Memory B cell (primary cell): ENCODE measurements at regions not wholly inside any gene's neighbourhood (a gene's known extent, or its start where the extent isn't known, plus 50 kb on each side); places are given as distances from the start of the nearest gene placed in this dataset.
A peak's percentile ranks its signal among the peaks of the same experiment; 100 is the strongest.
"Not testable (repeated sequence)": the region's sequence is repeated elsewhere in the genome, so short reads cannot be mapped to it uniquely, and the experiment has no call there.

ENCODE experiments used
- ATAC-seq: fragments of 150-1000 bp; cut with Tn5 transposase; 2 replicates; pipeline ENCODE4 v1.10.0; 2021; ENCODE audit warnings: low read depth, mild to moderate bottlenecking, moderate library complexity
- DNase-seq, 2 donors: peaks; one replicate each; pipeline ENCODE4 v3.0.0; 2022; ENCODE audit warnings: low spot score in 2 of 2
- H3K27ac Mint-ChIP-seq: one replicate; pipeline ENCODE4 v1.8.0; 2022; ENCODE audit warnings: mild to moderate bottlenecking, moderate library complexity, mixed read lengths
- H3K27me3 Mint-ChIP-seq: one replicate; pipeline ENCODE4 v1.8.0; 2022; ENCODE audit warnings: mixed read lengths
- H3K36me3 Mint-ChIP-seq: one replicate; pipeline ENCODE4 v1.8.0; 2022; ENCODE audit warnings: mild to moderate bottlenecking, mixed read lengths
- H3K4me1 Mint-ChIP-seq: one replicate; pipeline ENCODE4 v1.8.0; 2022; ENCODE audit warnings: mixed read lengths
- H3K4me3 Mint-ChIP-seq: one replicate; pipeline ENCODE4 v1.8.0; 2022; ENCODE audit warnings: mild to moderate bottlenecking, moderate library complexity, mixed read lengths
- H3K9me3 Mint-ChIP-seq: one replicate; pipeline ENCODE4 v1.8.0; 2022; ENCODE audit warnings: mixed read lengths

DNA sequence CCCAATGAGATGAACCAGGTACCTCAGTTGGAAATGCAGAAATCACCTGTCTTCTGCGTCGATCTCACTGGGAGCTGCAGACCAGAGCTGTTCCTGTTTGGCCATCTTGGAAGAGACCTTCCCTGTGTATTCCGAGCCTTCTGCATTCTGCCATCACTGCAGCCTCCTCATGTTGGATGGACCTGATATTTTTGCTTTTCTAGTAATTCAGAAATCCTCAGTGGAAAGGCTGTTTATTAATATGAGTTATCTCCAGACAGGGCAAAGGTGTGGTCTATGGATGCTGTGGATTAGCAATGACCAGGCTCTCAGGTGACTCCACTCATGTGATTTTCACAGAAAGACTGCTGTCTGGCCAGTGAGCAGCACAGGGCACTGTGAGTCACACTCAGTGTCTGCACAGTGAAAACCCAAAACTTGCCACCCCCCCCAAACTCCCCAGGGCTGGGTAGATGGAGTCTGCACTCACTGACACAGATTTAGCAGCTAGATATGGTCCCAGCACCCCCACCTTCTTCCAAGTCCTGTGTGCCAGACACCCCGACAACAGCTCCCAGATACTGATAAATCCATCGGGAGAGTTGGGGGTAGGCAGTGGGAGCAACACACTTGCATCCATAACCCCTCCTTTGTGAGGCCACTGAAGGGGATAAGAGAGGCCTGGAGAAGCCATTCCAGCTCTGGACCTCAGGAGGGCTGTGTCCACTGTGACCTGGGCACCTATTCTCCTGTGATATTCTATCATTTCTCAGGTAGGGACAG lies 75.2 kb upstream of the TOP3B start:
- H3K4me1 Mint-ChIP-seq = peaks cover 26% of the 10 kb centered on the region
- H3K4me3 Mint-ChIP-seq = no peak overlapping the region
- DNase-seq (no peak), ATAC-seq (no peak)
- no peak overlapping the region for H3K27ac Mint-ChIP-seq
- H3K27me3 Mint-ChIP-seq = no peaks in the 10 kb centered on the region
- H3K36me3 Mint-ChIP-seq = peaks cover 1% of the 10 kb centered on the region
- peaks cover 1% of the 10 kb centered on the region for H3K9me3 Mint-ChIP-seq

DNA sequence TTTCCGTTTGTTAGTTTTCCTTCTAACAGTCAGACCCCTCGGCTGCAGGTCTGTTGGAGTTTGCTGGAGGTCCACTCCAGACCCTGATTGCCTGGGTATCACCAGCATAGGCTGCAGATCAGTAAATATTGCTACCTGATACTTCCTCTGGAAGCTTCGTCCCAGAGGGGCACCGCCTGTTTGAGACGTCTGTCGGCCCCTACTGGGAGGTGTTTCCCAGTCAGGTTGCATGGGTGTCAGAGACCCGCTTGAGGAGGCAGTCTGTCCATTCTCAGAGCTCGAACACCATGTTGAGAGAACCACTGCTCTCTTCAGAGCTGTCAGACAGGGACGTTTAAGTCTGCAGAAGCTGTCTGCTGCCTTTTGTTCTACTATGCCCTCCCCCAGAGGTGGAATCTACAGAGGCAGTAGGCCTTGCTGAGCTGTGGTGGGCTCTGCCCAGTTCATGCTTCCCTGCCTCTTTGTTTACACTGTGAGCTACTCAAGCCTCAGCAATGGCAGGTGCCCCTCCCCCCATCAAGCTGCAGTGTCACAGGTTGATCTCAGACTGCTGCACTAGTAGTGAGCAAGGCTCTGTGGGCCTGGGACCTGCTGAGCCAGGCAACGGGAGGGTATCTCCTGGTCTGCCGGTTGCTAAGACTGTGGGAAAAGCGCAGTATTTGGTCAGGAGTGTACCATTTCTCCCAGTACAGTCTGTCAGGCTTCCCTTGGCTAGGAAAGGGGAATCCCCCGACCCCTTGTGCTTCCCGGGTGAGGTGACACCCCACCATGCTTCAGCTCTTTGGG lies 74.4 kb upstream of the TOP3B start:
- H3K9me3 Mint-ChIP-seq, DNase-seq, H3K27ac Mint-ChIP-seq, H3K27me3 Mint-ChIP-seq, H3K4me3 Mint-ChIP-seq, ATAC-seq, H3K36me3 Mint-ChIP-seq: not testable (repeated sequence)
- peaks cover 26% of the 10 kb centered on the region for H3K4me1 Mint-ChIP-seq

DNA sequence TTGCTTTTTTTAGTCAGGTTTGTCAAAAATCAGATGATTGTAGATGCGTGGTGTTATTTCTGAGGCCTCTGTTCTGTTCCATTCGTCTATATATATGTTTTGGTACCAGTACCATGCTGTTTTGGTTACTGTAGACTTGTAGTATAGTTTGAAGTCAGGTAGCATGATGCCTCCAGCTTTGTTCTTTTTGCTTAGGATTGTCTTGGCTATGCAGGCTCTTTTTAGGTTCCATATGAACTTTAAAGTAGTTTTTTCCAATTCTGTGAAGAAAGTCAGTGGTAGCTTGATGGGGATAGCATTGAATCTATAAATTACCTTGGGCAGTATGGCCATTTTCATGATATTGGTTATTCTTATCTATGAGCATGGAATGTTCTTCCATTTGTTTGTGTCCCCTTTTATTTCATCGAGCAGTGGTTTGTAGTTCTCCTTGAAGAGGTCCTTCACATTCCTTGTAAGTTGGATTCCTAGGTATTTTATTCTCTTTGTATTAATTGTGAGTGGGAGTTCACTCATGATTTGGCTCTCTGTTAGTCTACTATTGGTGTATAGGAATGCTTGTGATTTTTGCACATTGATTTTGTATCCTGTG lies 70.1 kb upstream of the TOP3B start:
- not testable (repeated sequence) for ATAC-seq, H3K27me3 Mint-ChIP-seq, H3K36me3 Mint-ChIP-seq

DNA sequence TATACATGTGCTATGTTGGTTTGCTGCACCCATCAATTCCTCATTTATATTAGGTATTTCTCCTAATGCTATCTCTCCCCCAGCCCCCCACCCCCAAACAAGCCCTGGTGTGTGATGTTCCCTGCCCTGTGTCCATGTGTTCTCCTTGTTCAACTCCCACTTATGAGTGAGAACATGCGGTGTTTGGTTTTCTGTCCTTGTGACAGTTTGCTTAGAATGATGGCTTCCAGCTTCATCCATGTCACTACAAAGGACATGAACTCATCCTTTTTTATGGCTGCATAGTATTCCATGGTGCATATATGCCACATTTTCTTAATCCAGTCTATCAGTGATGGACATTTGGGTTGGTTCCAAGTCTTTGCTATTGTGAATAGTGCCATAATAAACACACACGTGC lies 68.4 kb upstream of the TOP3B start:
- not testable (repeated sequence) for H3K36me3 Mint-ChIP-seq, H3K9me3 Mint-ChIP-seq, H3K27ac Mint-ChIP-seq, H3K27me3 Mint-ChIP-seq, DNase-seq, H3K4me3 Mint-ChIP-seq, ATAC-seq
- peaks cover 23% of the 10 kb centered on the region for H3K4me1 Mint-ChIP-seq

More for the DNA sequence above, 70.1 kb upstream of the TOP3B start:
- H3K9me3 Mint-ChIP-seq, H3K4me3 Mint-ChIP-seq, H3K4me1 Mint-ChIP-seq, H3K27ac Mint-ChIP-seq, DNase-seq: not testable (repeated sequence)

DNA sequence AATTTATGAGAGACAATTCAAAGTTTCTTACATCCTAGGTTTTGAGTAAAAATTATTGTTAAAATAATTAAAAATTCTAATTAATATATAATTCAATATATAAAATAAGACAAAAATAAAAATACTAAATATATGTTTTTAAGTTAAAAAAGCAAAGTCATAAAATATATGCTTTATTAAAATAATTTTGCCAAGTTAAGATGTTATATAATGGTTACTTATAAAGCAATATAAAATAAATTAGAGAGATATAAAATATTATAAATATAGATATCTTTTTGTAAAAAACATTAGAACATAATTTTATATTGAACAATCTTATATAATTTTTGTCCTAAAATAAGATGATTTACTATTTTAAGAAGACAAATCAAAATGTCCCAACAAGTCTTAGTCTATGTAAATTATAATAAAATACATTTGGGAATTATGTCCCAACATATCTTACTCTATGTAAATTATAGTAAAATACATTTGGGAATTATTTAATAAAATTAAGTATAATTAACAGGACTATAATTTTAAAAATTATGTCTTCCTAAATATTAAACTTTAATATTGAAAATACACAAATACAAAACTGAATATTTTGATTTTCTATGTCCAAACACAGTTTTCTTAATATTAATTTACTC lies 67.7 kb upstream of the TOP3B start:
- DNase-seq (no peak), ATAC-seq (no peak)
- H3K27ac Mint-ChIP-seq = no peak overlapping the region
- H3K9me3 Mint-ChIP-seq = no peaks in the 10 kb centered on the region
- H3K27me3 Mint-ChIP-seq = no peaks in the 10 kb centered on the region
- no peaks in the 10 kb centered on the region for H3K36me3 Mint-ChIP-seq
- H3K4me3 Mint-ChIP-seq = no peak overlapping the region
- peaks cover 29% of the 10 kb centered on the region for H3K4me1 Mint-ChIP-seq

DNA sequence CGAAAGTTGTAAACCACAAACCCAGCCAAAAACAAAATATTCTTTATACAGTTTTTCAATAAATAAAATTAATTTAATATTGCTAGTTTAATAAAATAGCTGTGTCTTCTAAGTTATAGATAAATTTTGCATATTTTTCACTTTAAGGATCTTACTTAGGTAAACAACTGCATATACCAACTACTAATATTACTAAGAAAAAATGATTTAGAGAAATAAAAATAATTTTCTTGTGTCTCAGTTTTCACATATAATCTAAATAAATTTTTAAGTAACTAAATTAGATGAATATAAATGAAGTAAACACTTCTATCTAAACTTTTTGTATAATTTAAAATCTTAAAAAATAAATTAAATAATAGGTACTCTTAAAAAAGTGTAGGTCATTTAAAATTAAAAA lies 67.1 kb upstream of the TOP3B start:
- no peaks in the 10 kb centered on the region for H3K9me3 Mint-ChIP-seq
- DNase-seq (no peak), ATAC-seq (no peak)
- no peaks in the 10 kb centered on the region for H3K36me3 Mint-ChIP-seq
- peaks cover 32% of the 10 kb centered on the region for H3K4me1 Mint-ChIP-seq
- no peak overlapping the region for H3K27ac Mint-ChIP-seq
- H3K4me3 Mint-ChIP-seq = no peak overlapping the region
- no peaks in the 10 kb centered on the region for H3K27me3 Mint-ChIP-seq

DNA sequence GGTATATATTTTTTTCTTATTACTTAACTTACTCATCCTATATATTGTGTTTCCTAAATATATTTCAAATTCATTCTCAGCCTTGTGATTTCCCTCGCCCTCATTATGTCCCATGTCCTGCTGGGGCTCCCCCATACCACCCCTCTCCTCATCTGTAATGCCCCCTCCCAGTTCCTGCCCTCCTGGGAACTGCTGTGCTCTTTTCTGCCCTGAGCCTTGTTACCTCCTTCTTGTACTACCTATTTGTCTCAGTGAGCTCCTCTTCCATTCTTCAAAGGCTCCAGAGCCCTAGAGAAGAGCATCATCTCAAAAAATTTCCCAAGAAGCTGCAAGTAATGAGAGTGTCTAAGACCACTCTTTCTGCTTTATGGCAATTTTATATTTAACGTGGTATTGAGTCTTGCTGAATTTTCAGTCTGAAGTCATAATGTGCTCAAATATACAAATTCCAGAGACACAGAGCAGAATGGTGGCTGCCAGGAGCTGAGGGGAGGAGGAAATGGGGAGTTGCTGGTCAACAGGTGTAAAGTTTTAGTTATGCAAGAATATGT lies 66.5 kb upstream of the TOP3B start:
- Mint-ChIP-seq H3K4me1 (peaks cover 37% of the 10 kb centered on the region), H3K36me3 (no peaks in the 10 kb centered on the region), H3K4me3 (no peak overlapping the region), H3K27ac (no peak overlapping the region), H3K27me3 (no peaks in the 10 kb centered on the region), H3K9me3 (no peaks in the 10 kb centered on the region)
- DNase-seq (no peak), ATAC-seq (no peak)

DNA sequence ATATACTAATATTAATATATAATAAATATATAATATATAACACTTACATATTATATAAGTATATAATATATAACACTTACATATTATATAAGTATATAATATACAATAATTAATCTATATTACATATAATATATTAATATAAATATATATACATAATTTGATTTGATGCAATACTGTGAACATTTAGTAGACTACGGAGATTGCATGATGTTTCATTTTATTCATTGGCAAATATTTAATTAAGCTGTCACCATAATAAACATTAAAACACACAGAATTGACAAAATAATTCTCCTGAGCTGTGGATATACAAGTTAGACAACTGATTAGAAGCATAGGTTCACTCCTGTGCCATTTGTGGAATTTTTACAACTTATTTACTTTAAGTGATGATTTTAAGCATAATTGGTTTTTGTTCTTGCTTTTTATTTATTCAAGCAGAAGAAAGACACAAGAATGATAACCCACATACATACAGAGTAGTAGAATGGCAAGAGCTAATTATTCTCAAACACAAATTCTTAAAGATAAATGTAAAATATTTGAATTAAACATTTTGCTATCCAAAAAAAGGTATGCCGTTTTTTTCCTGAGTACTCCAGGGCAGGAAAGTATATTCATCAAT lies 65.8 kb upstream of the TOP3B start:
- Mint-ChIP-seq H3K27ac (no peak overlapping the region), H3K9me3 (no peaks in the 10 kb centered on the region), H3K36me3 (no peaks in the 10 kb centered on the region), H3K27me3 (no peaks in the 10 kb centered on the region), H3K4me3 (no peak overlapping the region), H3K4me1 (peaks cover 38% of the 10 kb centered on the region)
- no peak for ATAC-seq
- no peak for DNase-seq

DNA sequence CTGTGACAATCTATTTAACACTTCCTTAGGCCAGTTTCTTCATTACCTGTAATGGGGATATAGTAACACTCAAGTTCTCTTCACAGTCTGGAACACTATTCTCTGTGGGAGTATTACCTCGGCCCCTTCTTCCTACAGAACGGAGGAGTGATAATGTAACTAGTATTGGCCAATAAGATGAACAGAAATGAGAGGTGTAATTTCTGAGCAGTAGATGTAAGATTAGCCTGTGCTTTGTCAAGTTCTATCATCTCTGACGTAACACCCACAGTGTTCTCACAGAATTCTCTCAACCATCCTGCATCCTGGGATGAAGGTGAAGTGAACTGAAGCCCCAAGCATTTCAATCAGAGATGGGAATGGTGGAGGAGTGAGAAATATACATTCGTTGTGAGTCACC lies 65.2 kb upstream of the TOP3B start:
- H3K4me1 Mint-ChIP-seq = peaks cover 42% of the 10 kb centered on the region
- H3K9me3 Mint-ChIP-seq = no peaks in the 10 kb centered on the region
- H3K27ac Mint-ChIP-seq = peak overlapping the region; percentile 39
- peak overlapping the region; percentile 62 for H3K4me3 Mint-ChIP-seq
- ATAC-seq (no peak), DNase-seq (no peak)
- no peaks in the 10 kb centered on the region for H3K27me3 Mint-ChIP-seq
- H3K36me3 Mint-ChIP-seq = no peaks in the 10 kb centered on the region

DNA sequence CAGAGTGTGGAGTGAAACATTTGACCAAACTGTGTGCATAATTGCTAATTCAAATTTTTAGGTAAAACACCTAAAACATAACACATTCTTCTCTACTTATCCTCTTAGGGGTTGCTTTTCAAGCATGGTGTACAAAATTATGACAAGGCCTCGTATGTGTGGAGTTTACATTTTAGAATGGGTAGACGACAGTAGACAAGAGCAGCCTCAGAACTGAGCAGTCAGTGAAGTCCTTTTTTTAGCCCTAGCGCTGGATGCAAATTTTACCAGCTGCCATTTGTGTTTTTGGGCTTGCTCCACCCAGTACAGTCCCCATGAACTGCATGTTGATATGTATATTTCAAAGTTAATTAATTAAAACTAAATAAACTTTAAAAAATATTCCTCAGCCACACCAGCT lies 64.7 kb upstream of the TOP3B start:
- Mint-ChIP-seq H3K4me1 (peaks cover 43% of the 10 kb centered on the region), H3K9me3 (no peaks in the 10 kb centered on the region), H3K27me3 (no peaks in the 10 kb centered on the region), H3K27ac (peak overlapping the region; percentile 39), H3K36me3 (no peaks in the 10 kb centered on the region), H3K4me3 (peak overlapping the region; percentile 62)
- ATAC-seq (no peak), DNase-seq (no peak)

DNA sequence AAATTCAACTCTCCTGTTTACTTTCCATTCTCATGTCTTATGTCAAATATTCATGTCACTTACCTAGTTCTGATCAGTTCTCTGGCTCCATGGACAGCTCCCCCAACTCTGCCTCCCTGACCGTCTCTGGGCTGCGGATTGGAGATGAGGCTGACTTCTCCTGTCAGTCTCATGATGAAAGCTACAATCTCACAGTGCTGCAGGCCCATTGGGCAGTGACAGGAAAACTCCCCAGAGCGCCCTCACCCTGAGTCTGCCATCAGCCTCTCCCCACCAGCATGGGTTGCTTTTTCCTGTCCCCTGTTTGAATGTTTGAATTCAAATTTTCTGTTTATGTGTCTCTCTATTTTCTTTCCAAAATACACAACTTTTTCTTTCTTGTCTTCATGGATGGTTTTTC lies 63.8 kb upstream of the TOP3B start:
- Mint-ChIP-seq H3K27me3 (no peaks in the 10 kb centered on the region), H3K27ac (peak overlapping the region; percentile 39), H3K4me3 (peak overlapping the region; percentile 86), H3K4me1 (peaks cover 50% of the 10 kb centered on the region), H3K9me3 (no peaks in the 10 kb centered on the region), H3K36me3 (no peaks in the 10 kb centered on the region)
- no peak for DNase-seq
- peak; percentile 37 for ATAC-seq

DNA sequence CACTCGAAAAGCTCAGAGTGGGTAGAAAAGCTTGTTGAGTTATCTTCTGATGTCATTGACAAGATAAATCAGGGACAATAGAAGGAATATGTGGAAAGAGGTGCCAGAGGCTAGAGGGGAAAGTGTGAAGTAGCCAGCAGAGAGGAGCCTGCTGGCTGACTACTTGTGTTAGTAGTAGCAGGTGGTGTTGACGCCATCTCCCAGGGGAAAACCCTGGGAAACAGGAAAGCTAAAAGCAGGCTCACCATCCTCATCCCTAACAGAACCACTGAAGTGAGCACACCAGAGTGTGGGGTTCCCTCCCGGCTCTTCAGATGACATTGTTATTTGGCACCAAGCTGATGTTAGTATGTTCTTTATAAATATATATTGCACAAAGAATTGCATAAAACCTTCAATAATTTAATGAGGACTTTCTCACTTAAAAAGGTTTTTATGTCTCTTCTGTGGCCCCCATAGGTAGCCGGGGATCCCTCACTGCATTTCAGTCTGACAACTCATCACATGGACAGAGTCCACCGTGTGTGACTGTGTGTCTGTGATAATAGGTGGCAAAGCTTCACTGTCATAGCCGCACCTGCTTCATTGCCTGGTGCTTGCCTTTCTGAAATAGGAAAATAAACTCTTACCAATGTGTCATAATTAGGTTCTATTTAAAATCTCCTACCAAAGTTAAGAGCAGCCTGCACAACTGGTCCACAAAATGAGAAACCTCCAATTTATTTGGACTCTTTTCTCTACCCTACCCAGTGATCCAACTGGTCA lies 63.2 kb upstream of the TOP3B start:
- ATAC-seq = no peak
- Mint-ChIP-seq H3K4me3 (peak overlapping the region; percentile 86), H3K27ac (peak overlapping the region; percentile 39), H3K27me3 (no peaks in the 10 kb centered on the region), H3K36me3 (no peaks in the 10 kb centered on the region), H3K9me3 (no peaks in the 10 kb centered on the region), H3K4me1 (peaks cover 50% of the 10 kb centered on the region)
- DNase-seq = no peak

DNA sequence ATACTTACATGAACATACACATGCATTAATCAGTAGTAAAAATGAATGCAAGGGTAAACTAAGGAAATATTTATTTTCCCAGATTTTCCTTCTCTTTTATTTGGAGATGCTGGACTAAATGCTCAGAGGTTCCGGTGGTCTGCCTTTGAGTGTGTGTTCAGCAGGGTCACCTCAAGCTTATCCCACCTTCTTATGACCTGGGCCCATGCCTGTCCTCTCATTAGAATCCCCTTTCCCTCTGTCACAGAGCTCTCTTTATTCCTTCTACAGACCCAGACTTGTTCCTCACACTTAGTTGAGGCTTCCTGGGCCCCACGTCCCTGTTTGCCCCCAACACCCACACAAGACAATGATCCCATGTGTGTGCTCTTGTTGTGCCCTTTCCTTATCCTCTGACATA lies 61.6 kb upstream of the TOP3B start:
- no peak for DNase-seq
- Mint-ChIP-seq H3K9me3 (peaks cover 3% of the 10 kb centered on the region), H3K4me1 (peaks cover 59% of the 10 kb centered on the region), H3K27ac (peak overlapping the region; percentile 88), H3K36me3 (peaks cover 3% of the 10 kb centered on the region), H3K27me3 (no peaks in the 10 kb centered on the region), H3K4me3 (peak overlapping the region; percentile 64)
- no peak for ATAC-seq
